K562 (cell line): ENCODE measurements at regions not wholly inside any gene's neighbourhood (a gene's known extent, or its start where the extent isn't known, plus 50 kb on each side); places are given as distances from the start of the nearest gene placed in this dataset.

Experiments used
- ATAC-seq: fragments of 200-7000 bp; cut with Tn5 transposase; 3 replicates; pipeline ENCODE4 v1.9.1; 2020; ENCODE audit warnings: moderate library complexity
- BruUV-seq: library from RNA; stranded (reverse); fragments of 400-500 nt; replicated peaks from 2 replicates; lab custom pipeline; 2021; lab: Mats Ljungman, UMichigan
- CTCF ChIA-PET: fragments of 300-600 bp; formaldehyde crosslinking; extraction: SDS; loops from one replicate; lab custom pipeline; 2021; ENCODE audit warnings: low intra/inter-chr PET ratio; lab: Yijun Ruan, JAX
- POLR2A ChIA-PET: fragments of 300-600, 350-650 bp; sonication (Branson Sonifier 250); formaldehyde crosslinking; extraction: SDS; loops from one replicate; lab custom pipeline; 2021; ENCODE audit warnings: antibody characterized with exemption, inconsistent platforms; lab: Yijun Ruan, JAX
- DNase-seq, 4 experiments: peaks; one replicate each; pipeline versions ENCODE4 v3.0.0 to v3.0.0-alpha.2; 2011 to 2018; ENCODE audit warnings: low spot score in 3 of 4, mixed read lengths in 3 of 4; ENCODE audit errors: extremely low read depth in 1 of 4
- FAIRE-seq: peaks from 2 replicates; lab custom pipeline; 2011; peaks lifted over from hg19 to GRCh38; lab: Jason Lieb, UNC
- H2AFZ ChIP-seq: 2 replicates; pipeline ENCODE4 v1.6.0; 2011; ENCODE audit warnings: low read depth, low read length, control low read depth, inconsistent platforms
- H3K27ac ChIP-seq: fragments of 200-600 bp; 3 replicates; pipeline ENCODE4 v1.8.0; 2011; ENCODE audit warnings: low read depth, mild to moderate bottlenecking, control low read depth, inconsistent platforms, low read length, moderate library complexity, mixed read lengths; ENCODE audit errors: extremely low read depth
- H3K27me3 ChIP-seq, 2 experiments: fragments of 300-600 bp in 1 of 2; 2 replicates in 1 of 2; 3 replicates in 1 of 2; pipeline versions ENCODE4 v1.6.0 to v1.8.0; 2011; ENCODE audit warnings: inconsistent platforms in 2 of 2, low read length in 2 of 2, mild to moderate bottlenecking in 1 of 2, mixed read lengths in 1 of 2, moderate library complexity in 1 of 2; ENCODE audit not compliant: control insufficient read depth in 2 of 2, insufficient read depth in 2 of 2
- H3K36me3 ChIP-seq: fragments of 300-600 bp; 3 replicates; pipeline ENCODE4 v1.8.0; 2011; ENCODE audit warnings: mild to moderate bottlenecking, low read length, inconsistent platforms; ENCODE audit not compliant: control insufficient read depth, insufficient read depth
- H3K4me1 ChIP-seq, 2 experiments: fragments of 200-600 bp in 1 of 2; replicated peaks in 1 of 2; 2 replicates in 1 of 2; 3 replicates in 1 of 2; pipeline versions ENCODE4 v1.5.1 to v1.8.0; 2011; ENCODE audit warnings: inconsistent platforms in 2 of 2, low read length in 2 of 2, mild to moderate bottlenecking in 1 of 2, mixed read lengths in 1 of 2, moderate library complexity in 1 of 2; ENCODE audit not compliant: control insufficient read depth in 2 of 2, insufficient read depth in 2 of 2
- H3K4me2 ChIP-seq: 2 replicates; pipeline ENCODE4 v1.6.1; 2011; ENCODE audit warnings: low read length, control low read depth, inconsistent platforms, mixed read lengths; ENCODE audit not compliant: insufficient read depth
- H3K4me3 ChIP-seq: fragments of 200-600 bp; sonication (generic), shearing (Covaris generic); 2 replicates; pipeline ENCODE4 v1.5.1; 2016; ENCODE audit warnings: control low read depth, inconsistent platforms
- H3K79me2 ChIP-seq: fragments of 200-600 bp; 3 replicates; pipeline ENCODE4 v1.8.0; 2011; ENCODE audit warnings: low read length, inconsistent platforms; ENCODE audit not compliant: control insufficient read depth, insufficient read depth
- H3K9ac ChIP-seq, 2 experiments: 2 replicates each; pipeline versions ENCODE4 v1.6.0 to v1.6.1; 2011; ENCODE audit warnings: low read depth in 2 of 2, low read length in 2 of 2, control low read depth in 1 of 2, inconsistent platforms in 1 of 2, mild to moderate bottlenecking in 1 of 2, mixed read lengths in 1 of 2; ENCODE audit not compliant: insufficient read depth in 1 of 2
- H3K9me1 ChIP-seq: one replicate; pipeline ENCODE4 v1.6.0; 2011; ENCODE audit warnings: inconsistent platforms, mild to moderate bottlenecking, low read length, moderate library complexity; ENCODE audit not compliant: control insufficient read depth, insufficient read depth
- H3K9me3 ChIP-seq: replicated peaks from 2 replicates; pipeline ENCODE4 v1.5.1; 2011; ENCODE audit warnings: low read depth, low read length, inconsistent platforms; ENCODE audit not compliant: control insufficient read depth, insufficient read depth
- H4K20me1 ChIP-seq: replicated peaks from 2 replicates; pipeline ENCODE4 v1.6.1; 2011; ENCODE audit warnings: low read length, inconsistent platforms, mixed read lengths; ENCODE audit not compliant: control insufficient read depth, insufficient read depth
- HNRNPL ChIP-seq: fragments of 200-400 bp; formaldehyde crosslinking; IDR thresholded peaks from 2 replicates; pipeline ENCODE4 v1.6.1; 2017; ENCODE audit warnings: low read depth, mild to moderate bottlenecking, low read length
- NR2C2 ChIP-seq, 2 experiments: fragments of 200-800 bp in 1 of 2; sonication (Bioruptor generic) in 1 of 2; sonication (generic) in 1 of 2; formaldehyde crosslinking in 1 of 2; IDR thresholded peaks; 2 replicates each; pipeline versions ENCODE4 v1.6.1 to v1.8.0; 2016 to 2022; ENCODE audit warnings: mild to moderate bottlenecking in 1 of 2, missing compliant biosample characterization in 1 of 2, missing genetic modification characterization in 1 of 2, missing genetic modification reagents in 1 of 2
- ZNF121 ChIP-seq: sonication (generic); formaldehyde crosslinking; conservative IDR thresholded peaks from 2 replicates; pipeline ENCODE4 v1.8.0; 2022; ENCODE audit warnings: missing genetic modification reagents
- WGBS: fragments of 100-300 bp; shearing (Covaris generic); methylation state at CpG from one replicate; pipeline ENCODE4 v1.1.6; 2016; ENCODE audit warnings: low coverage, mixed read lengths; ENCODE audit not compliant: insufficient coverage; ENCODE audit errors: missing lambda C conversion rate; 5-methylcytosine and 5-hydroxymethylcytosine counted together
- in situ Hi-C: fragments of 300-500 bp; cut with MboI; formaldehyde crosslinking; loops from 4 replicates; pipeline ENCODE4 v1.15.0; 2018; ENCODE audit warnings: inconsistent platforms, mixed read lengths
- intact Hi-C: fragments of 100-400 bp; cut with micrococcal nuclease; formaldehyde crosslinking; loops from 2 replicates; pipeline ENCODE4 v1.14.2; 2022
- TF ChIP-seq, protein P1 (sequence below): IDR thresholded peaks from 2 replicates; pipeline ENCODE4 v1.6.1; 2012; ENCODE audit warnings: low read depth, low read length, improper control_type of control experiment, borderline replicate concordance

GRCh38 chr3:124577494-124578167 is 152.6 kb upstream of the UMPS start:
- H3K79me2 ChIP-seq: no peaks in the 10 kb centered on the region
- no peaks in the 10 kb centered on the region for H3K36me3 ChIP-seq
- H3K9me1 ChIP-seq: no peaks in the 10 kb centered on the region
- H3K27me3 ChIP-seq: no peaks in the 10 kb centered on the region
- BruUV-seq: no TSS peak
- no peaks in the 10 kb centered on the region for H4K20me1 ChIP-seq
- intact Hi-C loops: no loop called here
- TF ChIP-seq ZNF121 (CRISPR knock-in tag) (peak; percentile 78), NR2C2 (CRISPR knock-in tag; IDR thresholded peaks at IDR 0.05) (no peak), NR2C2 (tag; IDR thresholded peaks at IDR 0.05) (0 out of 2 replicates have a peak, but pooled peaks have one; percentile 18), HNRNPL (no peak)
- TF ChIP-seq, protein P1, sequence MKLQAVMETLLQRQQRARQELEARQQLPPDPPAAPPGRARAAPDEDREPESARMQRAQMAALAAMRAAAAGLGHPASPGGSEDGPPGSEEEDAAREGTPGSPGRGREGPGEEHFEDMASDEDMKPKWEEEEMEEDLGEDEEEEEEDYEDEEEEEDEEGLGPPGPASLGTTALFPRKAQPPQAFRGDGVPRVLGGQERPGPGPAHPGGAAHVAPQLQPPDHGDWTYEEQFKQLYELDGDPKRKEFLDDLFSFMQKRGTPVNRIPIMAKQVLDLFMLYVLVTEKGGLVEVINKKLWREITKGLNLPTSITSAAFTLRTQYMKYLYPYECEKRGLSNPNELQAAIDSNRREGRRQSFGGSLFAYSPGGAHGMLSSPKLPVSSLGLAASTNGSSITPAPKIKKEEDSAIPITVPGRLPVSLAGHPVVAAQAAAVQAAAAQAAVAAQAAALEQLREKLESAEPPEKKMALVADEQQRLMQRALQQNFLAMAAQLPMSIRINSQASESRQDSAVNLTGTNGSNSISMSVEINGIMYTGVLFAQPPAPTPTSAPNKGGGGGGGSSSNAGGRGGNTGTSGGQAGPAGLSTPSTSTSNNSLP: no peak
- 0% methylated on average over 1 of the region's 1 CpG for WGBS
- ChIA-PET POLR2A (interaction anchor here (0.7 to 1.7 kb wide), 2 partner anchors 111 to 1156 kb away, joined by 3 read pairs; no protein-coding TSS in a partner anchor), CTCF (no interaction called here)
- no peak overlapping the region for H3K27ac ChIP-seq
- DNase-seq (no peak), FAIRE-seq (no peak), ATAC-seq (no peak)
- no peak overlapping the region for H3K4me3 ChIP-seq
- H3K9me3 ChIP-seq: no peaks in the 10 kb centered on the region; the same call in 1 of the 2 replicates
- H3K4me2 ChIP-seq: peak overlapping the region; percentile 46; the same call in 1 of the 2 replicates
- peaks cover 0 to 26% of the 10 kb centered on the region in 2 experiments; a peak in 3 of 5 replicates for H3K4me1 ChIP-seq
- in situ Hi-C loops: no loop called here
- no peak overlapping the region for H3K9ac ChIP-seq
- H2AFZ ChIP-seq: no peak overlapping the region
